ENCODE measurements at regions not wholly inside any gene's neighbourhood (a gene's known extent, or its start where the extent isn't known, plus 50 kb on each side); places are given as distances from the start of the nearest gene placed in this dataset.

DNA sequence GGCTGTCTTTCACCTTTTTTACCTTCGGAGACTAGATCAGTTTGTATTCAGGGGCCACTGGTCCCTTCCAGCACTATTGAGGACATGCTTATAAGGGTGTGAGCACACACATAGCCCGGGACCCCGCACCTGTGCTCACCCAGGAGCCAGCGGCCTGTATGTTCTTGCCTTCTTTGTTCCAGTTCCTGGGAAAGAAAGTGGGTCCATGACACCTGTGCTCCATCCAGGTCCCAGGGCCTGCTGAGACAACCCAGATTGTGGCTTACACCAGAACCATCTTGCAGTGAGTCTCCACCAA is 207.8 kb downstream of the TOMM20 start:
- H3K4me3 Mint-ChIP-seq, result no peak overlapping the region
- no peak overlapping the region for H3K27ac Mint-ChIP-seq
- no peak for DNase-seq (ENCODE audit: low spot score)
- H3K4me1 Mint-ChIP-seq (ENCODE audit: low read depth), result peaks cover 30% of the 10 kb centered on the region
- intact Hi-C loops (cut with micrococcal nuclease), result no loop called here
- peaks cover 12% of the 10 kb centered on the region for H3K36me3 Mint-ChIP-seq (ENCODE audit: low read depth)
- H3K27me3 Mint-ChIP-seq (ENCODE audit: insufficient read depth), result no peaks in the 10 kb centered on the region
- peaks cover 26% of the 10 kb centered on the region for H3K9me3 Mint-ChIP-seq

DNA sequence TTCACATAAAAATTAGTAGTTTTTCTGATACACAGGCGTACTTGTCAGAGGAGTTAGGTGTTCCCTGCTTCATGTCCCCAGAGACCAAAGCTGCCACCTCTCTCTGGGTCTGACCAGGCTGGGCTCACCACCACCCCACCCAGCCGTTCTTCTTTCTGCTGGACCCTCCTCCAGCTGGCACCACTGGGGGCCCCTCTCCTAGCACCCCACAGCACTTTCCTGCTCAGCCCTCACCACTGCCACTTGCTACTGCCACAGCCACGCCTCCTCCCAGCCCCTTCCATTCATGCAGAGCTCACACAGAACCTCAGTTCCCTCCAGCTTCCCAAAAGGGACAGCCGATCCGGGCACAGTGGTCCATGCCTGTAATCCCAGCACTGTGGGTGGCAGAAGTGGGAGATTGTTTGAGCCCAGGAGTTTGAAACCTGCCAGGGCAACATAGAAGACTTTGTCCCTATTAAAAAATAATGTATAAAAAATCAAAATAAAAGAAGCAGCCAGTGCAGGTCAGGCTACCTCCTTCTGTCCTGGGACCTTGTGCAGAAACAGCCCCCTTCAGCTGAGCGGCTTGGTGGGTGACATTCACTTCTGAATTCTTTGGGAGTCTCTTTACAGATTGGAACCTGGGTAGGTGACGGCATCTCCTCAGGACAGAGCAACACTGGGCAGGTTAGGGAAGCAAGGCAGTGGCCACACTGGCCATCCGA is 208.3 kb downstream of the TOMM20 start:
- H3K27me3 Mint-ChIP-seq (ENCODE audit: insufficient read depth), result no peaks in the 10 kb centered on the region
- DNase-seq (ENCODE audit: low spot score), result no peak
- peaks cover 12% of the 10 kb centered on the region for H3K36me3 Mint-ChIP-seq (ENCODE audit: low read depth)
- H3K4me3 Mint-ChIP-seq, result no peak overlapping the region
- peaks cover 26% of the 10 kb centered on the region for H3K9me3 Mint-ChIP-seq
- peaks cover 25% of the 10 kb centered on the region for H3K4me1 Mint-ChIP-seq (ENCODE audit: low read depth)
- intact Hi-C loops (cut with micrococcal nuclease), result no loop called here
- H3K27ac Mint-ChIP-seq, result no peak overlapping the region

DNA sequence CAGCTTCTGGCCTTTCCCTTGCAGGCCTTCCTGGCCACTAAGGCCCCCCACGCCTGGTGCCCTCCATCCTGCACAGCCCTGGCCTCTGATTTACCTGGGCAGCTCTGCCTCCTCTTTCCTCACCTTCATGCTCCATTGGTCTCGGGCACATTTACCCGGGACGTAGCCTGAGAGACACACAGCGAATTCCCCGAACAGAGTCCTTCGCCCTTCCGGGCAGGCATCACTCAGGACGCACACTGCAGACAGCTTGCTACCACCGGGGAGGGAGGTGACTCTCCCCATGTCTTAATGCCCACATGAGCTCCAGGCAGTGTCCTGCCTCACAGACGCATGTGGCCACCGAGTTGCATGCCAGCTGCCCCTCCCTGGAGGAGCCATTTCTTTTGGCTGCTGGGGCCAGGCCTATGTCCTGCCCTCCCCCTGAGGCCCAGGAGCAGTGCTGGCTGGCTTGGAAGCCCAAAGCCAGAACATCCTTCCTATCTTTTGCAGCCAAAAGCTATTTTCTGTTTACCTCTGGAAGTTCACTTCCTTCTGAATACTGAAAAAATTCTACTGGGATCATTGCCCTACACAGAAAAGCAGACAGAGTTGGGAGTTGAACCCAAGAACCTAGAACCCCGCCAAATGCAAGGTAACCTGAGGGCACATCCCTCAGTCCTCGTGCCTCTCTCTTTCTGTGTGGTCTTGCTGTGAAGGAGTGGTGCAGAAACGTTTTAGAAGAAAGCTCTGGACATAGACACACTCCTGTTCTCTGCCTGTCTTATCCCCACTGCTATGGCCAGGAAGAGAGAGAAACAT is 209.5 kb downstream of the TOMM20 start:
- intact Hi-C loops (cut with micrococcal nuclease), result no loop called here
- DNase-seq (ENCODE audit: low spot score), result no peak
- H3K36me3 Mint-ChIP-seq (ENCODE audit: low read depth), result peaks cover 10% of the 10 kb centered on the region
- no peak overlapping the region for H3K27ac Mint-ChIP-seq
- H3K4me1 Mint-ChIP-seq (ENCODE audit: low read depth), result peaks cover 17% of the 10 kb centered on the region
- H3K27me3 Mint-ChIP-seq (ENCODE audit: insufficient read depth), result no peaks in the 10 kb centered on the region
- H3K9me3 Mint-ChIP-seq, result peaks cover 24% of the 10 kb centered on the region
- no peak overlapping the region for H3K4me3 Mint-ChIP-seq

- Mint-ChIP-seq H3K4me3 (no peak overlapping the region), H3K9me3 (peaks cover 16% of the 10 kb centered on the region), H3K4me1 (ENCODE audit: low read depth) (peaks cover 12% of the 10 kb centered on the region), H3K27ac (no peak overlapping the region), H3K36me3 (ENCODE audit: low read depth) (peaks cover 3% of the 10 kb centered on the region), H3K27me3 (ENCODE audit: insufficient read depth) (no peaks in the 10 kb centered on the region)
- DNase-seq (ENCODE audit: low spot score), result no peak
- intact Hi-C loops (cut with micrococcal nuclease), result no loop called here
Measured at GRCh38 chr1:234918181-234918841, 210.3 kb downstream of the TOMM20 start.

DNA sequence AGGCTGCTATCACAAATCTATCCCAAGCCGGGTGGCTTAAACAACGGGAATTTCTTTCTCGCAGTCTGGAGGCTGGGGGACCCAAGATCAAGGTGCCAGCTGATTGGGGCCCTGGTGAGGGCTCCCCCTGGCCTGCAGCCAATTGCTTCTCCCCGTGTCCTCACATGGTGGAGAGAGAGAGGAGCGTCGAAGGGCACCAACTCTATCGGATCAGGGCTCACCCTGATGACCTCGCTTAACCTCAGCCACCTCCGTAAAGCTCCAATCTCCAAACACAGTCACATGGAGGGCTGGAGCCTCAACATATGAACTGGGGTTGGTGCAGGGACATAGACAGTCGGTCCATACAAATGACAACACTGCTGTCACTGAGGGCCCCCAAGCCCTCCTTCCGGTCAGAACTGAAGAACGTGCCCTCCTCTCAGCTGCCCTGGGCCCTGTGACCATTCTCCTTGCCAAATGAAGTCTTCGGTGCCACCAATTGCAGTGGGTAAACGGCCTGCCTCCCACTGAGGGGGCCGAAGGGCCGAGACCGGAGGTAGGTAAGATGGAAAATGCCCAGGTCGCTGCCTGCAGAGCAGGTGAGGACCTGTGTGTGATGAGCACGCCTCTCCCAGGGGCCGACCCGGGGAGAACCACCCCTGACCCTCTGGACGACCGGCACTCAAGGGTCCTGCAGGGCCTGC is 211.0 kb downstream of the TOMM20 start:
- Mint-ChIP-seq H3K27ac (no peak overlapping the region), H3K36me3 (ENCODE audit: low read depth) (peaks cover 2% of the 10 kb centered on the region), H3K27me3 (ENCODE audit: insufficient read depth) (no peaks in the 10 kb centered on the region), H3K4me3 (no peak overlapping the region), H3K4me1 (ENCODE audit: low read depth) (peaks cover 15% of the 10 kb centered on the region), H3K9me3 (peaks cover 14% of the 10 kb centered on the region)
- intact Hi-C loops (cut with micrococcal nuclease), result no loop called here
- DNase-seq (ENCODE audit: low spot score), result no peak

DNA sequence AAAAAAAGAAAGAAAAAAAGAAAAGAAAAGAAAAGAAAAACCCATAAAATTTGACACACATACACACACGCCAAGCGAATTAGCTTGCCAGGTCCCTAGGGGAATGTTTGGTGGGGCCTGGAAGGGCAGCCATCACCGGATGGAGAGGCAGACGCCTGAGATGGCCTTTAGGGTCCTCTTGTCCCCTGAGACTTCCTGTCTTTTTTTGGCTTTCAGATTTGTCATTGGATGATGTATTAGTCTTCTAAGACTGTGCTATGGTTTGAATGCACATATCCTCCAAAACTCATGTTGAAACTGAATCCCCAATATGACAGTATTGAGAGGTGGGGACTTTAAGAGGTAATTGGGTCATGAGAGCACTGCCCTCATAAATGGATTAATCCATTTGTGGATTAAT is 211.8 kb downstream of the TOMM20 start:
- DNase-seq (ENCODE audit: low spot score), result no peak
- intact Hi-C loops (cut with micrococcal nuclease), result no loop called here
- Mint-ChIP-seq H3K4me3 (no peak overlapping the region), H3K36me3 (ENCODE audit: low read depth) (peaks cover 2% of the 10 kb centered on the region), H3K9me3 (peaks cover 14% of the 10 kb centered on the region), H3K27me3 (ENCODE audit: insufficient read depth) (no peaks in the 10 kb centered on the region), H3K4me1 (ENCODE audit: low read depth) (peaks cover 23% of the 10 kb centered on the region), H3K27ac (no peak overlapping the region)

DNA sequence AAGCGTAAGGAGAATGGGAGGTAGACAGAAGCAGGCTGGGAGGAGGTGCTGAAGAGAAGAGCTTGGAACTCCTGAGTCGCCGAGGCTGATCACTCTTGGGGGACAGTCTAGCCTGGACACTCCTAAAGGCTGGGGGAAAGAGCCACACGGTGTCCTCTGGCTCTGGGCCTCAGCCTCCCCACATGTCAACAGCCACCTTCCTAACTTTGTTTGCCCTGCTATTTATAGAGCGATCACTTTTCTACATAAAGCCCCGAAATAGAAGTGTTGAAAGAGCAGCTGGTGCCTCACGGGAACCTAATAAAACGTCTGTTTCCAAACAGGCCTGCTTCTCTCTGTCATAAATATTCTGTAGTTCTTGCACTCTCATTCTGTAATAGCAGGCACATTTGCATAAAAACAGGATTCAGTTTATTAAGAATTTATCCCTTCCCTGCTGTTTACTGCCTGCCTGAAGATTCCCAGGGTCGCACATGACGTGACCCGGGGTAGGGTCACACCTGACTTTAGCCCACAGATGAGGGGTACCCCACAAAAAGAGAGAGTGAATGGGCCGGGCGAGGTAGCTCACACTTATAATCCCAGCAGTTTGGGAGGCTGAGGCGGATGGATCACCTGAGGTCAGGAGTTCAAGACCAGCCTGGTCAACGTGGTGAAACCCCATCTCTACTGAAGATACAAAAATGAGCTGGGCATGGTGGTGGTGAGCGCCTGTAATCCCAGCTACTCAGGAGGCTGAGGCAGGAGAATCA is 212.5 kb downstream of the TOMM20 start:
- Mint-ChIP-seq H3K27me3 (ENCODE audit: insufficient read depth) (no peaks in the 10 kb centered on the region), H3K9me3 (peaks cover 8% of the 10 kb centered on the region)
- intact Hi-C loops (cut with micrococcal nuclease), result no loop called here

DNA sequence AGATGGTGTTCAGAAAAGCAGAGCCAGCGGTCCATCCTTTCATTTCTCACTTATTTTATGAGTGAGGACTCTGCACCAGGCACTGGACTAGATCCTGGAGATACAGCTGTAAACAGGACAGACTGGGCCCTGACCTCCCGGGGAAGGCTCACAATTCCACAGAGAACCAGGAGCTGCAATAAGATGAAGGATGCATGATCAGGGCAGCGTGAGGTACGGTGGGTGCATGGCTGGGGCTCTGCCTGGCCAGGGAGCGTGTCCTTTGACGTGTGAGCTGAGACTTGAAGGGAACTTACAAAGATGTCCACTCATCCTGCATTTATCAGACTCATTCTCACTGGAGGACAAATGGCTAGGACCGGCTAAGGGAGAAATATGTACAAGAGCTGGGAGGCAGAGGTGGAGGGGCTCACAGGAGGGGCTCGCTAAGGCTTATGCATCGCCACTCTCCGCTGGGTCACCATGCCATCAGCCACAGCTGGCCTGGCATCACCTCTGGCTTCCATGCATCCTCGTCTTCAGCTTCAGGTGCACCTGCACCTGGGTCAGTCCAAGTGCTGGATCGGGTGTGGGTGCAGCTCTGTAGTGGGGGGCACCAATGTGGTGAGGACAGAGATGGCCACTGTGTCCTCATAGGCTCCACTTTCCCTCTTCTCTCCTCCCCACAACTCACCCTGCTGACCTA is 213.9 kb downstream of the TOMM20 start:
- no peaks in the 10 kb centered on the region for H3K36me3 Mint-ChIP-seq (ENCODE audit: low read depth)

More for the DNA sequence above, 212.5 kb downstream of the TOMM20 start:
- DNase-seq (ENCODE audit: low spot score), result no peak
- Mint-ChIP-seq H3K36me3 (ENCODE audit: low read depth) (peaks cover 2% of the 10 kb centered on the region), H3K4me1 (ENCODE audit: low read depth) (peaks cover 31% of the 10 kb centered on the region), H3K4me3 (no peak overlapping the region), H3K27ac (no peak overlapping the region)

GRCh38 chr1:234913771-234914170 is 214.9 kb downstream of the TOMM20 start:
- no peak for DNase-seq (ENCODE audit: low spot score)
- no peak overlapping the region for H3K27ac Mint-ChIP-seq
- H3K27me3 Mint-ChIP-seq (ENCODE audit: insufficient read depth), result no peaks in the 10 kb centered on the region
- peaks cover 34% of the 10 kb centered on the region for H3K4me1 Mint-ChIP-seq (ENCODE audit: low read depth)
- H3K9me3 Mint-ChIP-seq, result no peaks in the 10 kb centered on the region
- intact Hi-C loops (cut with micrococcal nuclease), result no loop called here
- H3K36me3 Mint-ChIP-seq (ENCODE audit: low read depth), result no peaks in the 10 kb centered on the region
- H3K4me3 Mint-ChIP-seq, result no peak overlapping the region

More for the DNA sequence above, 213.9 kb downstream of the TOMM20 start:
- Mint-ChIP-seq H3K4me1 (ENCODE audit: low read depth) (peaks cover 34% of the 10 kb centered on the region), H3K4me3 (no peak overlapping the region), H3K9me3 (no peaks in the 10 kb centered on the region), H3K27ac (no peak overlapping the region), H3K27me3 (ENCODE audit: insufficient read depth) (no peaks in the 10 kb centered on the region)
- intact Hi-C loops (cut with micrococcal nuclease), result no loop called here
- DNase-seq (ENCODE audit: low spot score), result no peak

- H3K27me3 Mint-ChIP-seq (ENCODE audit: insufficient read depth), result no peaks in the 10 kb centered on the region
Measured at GRCh38 chr1:234913278-234913649, 215.4 kb downstream of the TOMM20 start.

DNA sequence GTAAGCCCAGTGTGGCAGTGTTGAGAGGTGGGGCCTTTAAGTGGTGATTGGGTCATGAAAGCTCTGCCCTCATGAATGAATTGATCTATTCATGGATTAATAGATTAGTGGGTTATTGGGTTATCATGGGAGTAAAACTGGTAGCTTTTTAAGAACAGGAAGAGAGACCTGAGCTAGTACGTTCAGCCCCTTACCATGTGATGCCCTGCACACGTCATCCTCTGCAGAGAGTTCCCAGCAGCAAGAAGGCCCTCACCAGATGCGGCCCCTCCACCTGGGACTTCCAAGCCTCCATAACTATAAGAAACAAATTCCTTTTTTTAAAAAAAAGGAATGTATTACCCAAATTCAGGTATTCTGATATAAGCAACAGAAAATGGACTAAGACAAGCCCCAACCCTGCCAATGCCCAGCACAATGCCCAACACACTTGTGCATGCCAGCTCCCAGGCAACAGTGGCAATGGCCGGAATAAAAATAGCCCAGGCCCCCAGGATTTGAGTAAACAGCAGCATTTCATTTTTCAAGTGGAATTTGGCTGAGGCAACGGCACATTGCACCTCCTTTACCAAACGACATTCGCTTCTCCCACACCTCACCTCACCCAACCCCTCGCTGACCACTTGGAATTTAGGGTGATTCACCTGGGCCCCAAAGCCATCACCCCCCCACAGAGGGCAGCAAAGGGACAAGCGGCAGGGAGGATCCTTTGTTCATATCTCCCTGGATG is 215.9 kb downstream of the TOMM20 start:
- no peaks in the 10 kb centered on the region for H3K27me3 Mint-ChIP-seq (ENCODE audit: insufficient read depth)
- peaks cover 36% of the 10 kb centered on the region for H3K4me1 Mint-ChIP-seq (ENCODE audit: low read depth)
- no peaks in the 10 kb centered on the region for H3K36me3 Mint-ChIP-seq (ENCODE audit: low read depth)
- DNase-seq (ENCODE audit: low spot score), result no peak
- intact Hi-C loops (cut with micrococcal nuclease), result no loop called here
- H3K4me3 Mint-ChIP-seq, result no peak overlapping the region
- H3K27ac Mint-ChIP-seq, result no peak overlapping the region
- H3K9me3 Mint-ChIP-seq, result no peaks in the 10 kb centered on the region

More at GRCh38 chr1:234913278-234913649, 215.4 kb downstream of the TOMM20 start:
- intact Hi-C loops (cut with micrococcal nuclease), result no loop called here
- Mint-ChIP-seq H3K9me3 (no peaks in the 10 kb centered on the region), H3K4me3 (no peak overlapping the region), H3K27ac (no peak overlapping the region), H3K4me1 (ENCODE audit: low read depth) (peaks cover 34% of the 10 kb centered on the region), H3K36me3 (ENCODE audit: low read depth) (no peaks in the 10 kb centered on the region)
- no peak for DNase-seq (ENCODE audit: low spot score)
